ENCODE measurements at regions not wholly inside any gene's neighbourhood (a gene's known extent, or its start where the extent isn't known, plus 50 kb on each side); places are given as distances from the start of the nearest gene placed in this dataset.

DNA sequence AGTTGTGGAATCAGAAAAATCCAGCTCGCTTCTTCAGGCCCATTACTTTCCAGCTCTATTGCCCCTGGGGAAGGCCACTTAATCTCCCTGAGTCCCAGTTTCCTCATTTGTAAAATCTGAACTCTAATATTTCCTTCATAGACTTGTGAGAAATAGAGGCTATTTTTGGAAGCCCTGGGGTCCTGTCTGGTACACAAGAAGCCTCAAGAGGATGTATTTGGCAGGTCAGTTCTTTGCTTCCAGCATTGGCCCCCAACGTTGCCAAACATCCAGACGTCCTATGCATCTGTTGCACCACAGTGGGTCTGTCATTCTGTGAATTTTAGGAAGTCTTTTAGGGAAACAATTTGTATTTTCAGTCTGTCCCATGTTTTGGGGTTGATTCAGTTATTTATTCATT lies 525.9 kb downstream of the EBF1 start:
- Mint-ChIP-seq H3K36me3 (ENCODE audit: unreplicated experiment) (peaks cover 5% of the 10 kb centered on the region), H3K27ac (ENCODE audit: unreplicated experiment) (no peak overlapping the region), H3K27me3 (ENCODE audit: unreplicated experiment) (no peaks in the 10 kb centered on the region), H3K9me3 (ENCODE audit: unreplicated experiment) (peaks cover 2% of the 10 kb centered on the region), H3K4me3 (ENCODE audit: unreplicated experiment) (no peak overlapping the region), H3K4me1 (ENCODE audit: low read depth, unreplicated experiment) (no peaks in the 10 kb centered on the region)
- TF ChIP-seq, protein P1, sequence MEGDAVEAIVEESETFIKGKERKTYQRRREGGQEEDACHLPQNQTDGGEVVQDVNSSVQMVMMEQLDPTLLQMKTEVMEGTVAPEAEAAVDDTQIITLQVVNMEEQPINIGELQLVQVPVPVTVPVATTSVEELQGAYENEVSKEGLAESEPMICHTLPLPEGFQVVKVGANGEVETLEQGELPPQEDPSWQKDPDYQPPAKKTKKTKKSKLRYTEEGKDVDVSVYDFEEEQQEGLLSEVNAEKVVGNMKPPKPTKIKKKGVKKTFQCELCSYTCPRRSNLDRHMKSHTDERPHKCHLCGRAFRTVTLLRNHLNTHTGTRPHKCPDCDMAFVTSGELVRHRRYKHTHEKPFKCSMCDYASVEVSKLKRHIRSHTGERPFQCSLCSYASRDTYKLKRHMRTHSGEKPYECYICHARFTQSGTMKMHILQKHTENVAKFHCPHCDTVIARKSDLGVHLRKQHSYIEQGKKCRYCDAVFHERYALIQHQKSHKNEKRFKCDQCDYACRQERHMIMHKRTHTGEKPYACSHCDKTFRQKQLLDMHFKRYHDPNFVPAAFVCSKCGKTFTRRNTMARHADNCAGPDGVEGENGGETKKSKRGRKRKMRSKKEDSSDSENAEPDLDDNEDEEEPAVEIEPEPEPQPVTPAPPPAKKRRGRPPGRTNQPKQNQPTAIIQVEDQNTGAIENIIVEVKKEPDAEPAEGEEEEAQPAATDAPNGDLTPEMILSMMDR (IDR thresholded peaks at IDR 0.05; ENCODE audit: partially characterized antibody, unreplicated experiment), result no peak
- no peak for DNase-seq

DNA sequence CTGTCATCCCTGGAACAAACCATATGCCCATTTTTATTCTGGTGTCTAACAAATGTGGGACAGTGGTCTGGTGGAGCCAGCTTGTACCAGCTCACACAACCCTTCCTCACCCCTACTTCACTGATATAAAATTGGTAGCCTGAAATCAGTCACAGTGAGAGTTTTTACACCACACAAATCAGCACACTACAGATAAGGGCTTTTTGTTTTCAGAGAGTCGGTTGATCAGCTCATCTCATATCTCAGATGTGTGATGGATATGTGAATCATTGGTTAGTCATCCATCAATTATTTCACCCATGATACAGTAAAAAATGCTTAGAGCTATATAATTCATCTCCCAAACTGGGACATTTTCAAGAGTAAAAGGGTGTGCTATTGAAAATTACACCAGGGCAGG lies 529.2 kb downstream of the EBF1 start:
- no peak for DNase-seq
- Mint-ChIP-seq H3K9me3 (ENCODE audit: unreplicated experiment) (no peaks in the 10 kb centered on the region), H3K27ac (ENCODE audit: unreplicated experiment) (no peak overlapping the region), H3K36me3 (ENCODE audit: unreplicated experiment) (no peaks in the 10 kb centered on the region), H3K27me3 (ENCODE audit: unreplicated experiment) (no peaks in the 10 kb centered on the region), H3K4me3 (ENCODE audit: unreplicated experiment) (no peak overlapping the region), H3K4me1 (ENCODE audit: low read depth, unreplicated experiment) (no peaks in the 10 kb centered on the region)
- TF ChIP-seq, protein P1 (IDR thresholded peaks at IDR 0.05; ENCODE audit: partially characterized antibody, unreplicated experiment), result no peak

DNA sequence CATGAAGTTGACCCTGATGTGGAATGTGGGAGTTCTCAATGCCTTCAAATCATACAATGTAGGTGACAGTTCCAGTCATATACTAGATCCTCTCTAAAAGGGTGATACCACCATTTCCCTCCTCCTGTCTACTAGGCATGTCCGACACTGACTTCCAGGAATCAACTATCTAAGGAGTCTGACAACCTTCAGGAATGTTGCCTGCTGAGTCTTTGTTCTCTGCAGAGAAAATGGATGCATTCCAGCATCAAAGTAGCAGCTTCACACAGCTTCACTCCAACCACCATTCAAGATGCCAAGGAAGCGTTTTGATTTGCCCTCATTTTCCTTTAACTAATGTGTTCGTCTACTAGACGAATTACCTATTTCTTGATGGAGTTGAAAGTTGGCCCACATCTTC lies 530.2 kb downstream of the EBF1 start:
- Mint-ChIP-seq H3K9me3 (ENCODE audit: unreplicated experiment) (no peaks in the 10 kb centered on the region), H3K27ac (ENCODE audit: unreplicated experiment) (no peak overlapping the region), H3K36me3 (ENCODE audit: unreplicated experiment) (no peaks in the 10 kb centered on the region), H3K27me3 (ENCODE audit: unreplicated experiment) (no peaks in the 10 kb centered on the region), H3K4me3 (ENCODE audit: unreplicated experiment) (no peak overlapping the region), H3K4me1 (ENCODE audit: low read depth, unreplicated experiment) (no peaks in the 10 kb centered on the region)
- DNase-seq, result no peak
- TF ChIP-seq, protein P1 (IDR thresholded peaks at IDR 0.05; ENCODE audit: partially characterized antibody, unreplicated experiment), result no peak

DNA sequence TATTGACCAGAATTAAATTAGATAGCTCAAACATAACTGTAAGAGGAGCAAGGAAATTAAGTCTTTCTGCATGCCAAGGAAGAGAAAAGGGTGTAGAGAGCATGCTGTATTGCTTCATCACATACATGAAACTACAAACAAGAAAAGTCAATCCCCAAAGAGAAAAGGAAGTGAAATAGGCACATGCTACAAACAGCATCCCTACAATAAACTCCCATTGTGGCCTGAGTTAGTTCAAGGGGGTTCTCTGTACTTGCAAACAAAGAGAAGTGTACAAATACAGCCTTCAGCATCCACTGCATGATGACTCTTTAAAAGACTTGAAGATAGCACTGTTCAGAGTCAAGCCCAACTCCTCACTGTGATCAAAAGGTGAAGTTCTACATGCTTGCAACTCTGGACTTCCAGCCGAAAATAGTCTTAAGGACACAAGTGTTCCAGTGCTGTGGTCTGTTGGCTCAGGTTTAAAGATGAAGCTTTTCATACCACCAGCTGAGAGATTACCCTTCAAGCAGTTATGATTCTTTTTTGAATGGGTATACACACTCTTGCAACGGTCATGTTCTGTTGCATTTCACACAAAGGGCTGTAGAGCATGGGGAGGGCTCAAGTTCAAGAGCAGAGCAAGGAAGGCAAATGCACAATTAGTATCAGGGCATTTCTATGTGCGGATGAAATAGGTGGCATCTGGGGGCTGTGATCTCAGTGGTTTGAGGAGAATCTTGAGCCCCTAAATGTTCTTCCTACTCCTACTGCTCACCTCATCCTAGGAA lies 534.5 kb downstream of the EBF1 start:
- DNase-seq, result no peak
- Mint-ChIP-seq H3K36me3 (ENCODE audit: unreplicated experiment) (no peaks in the 10 kb centered on the region), H3K27ac (ENCODE audit: unreplicated experiment) (no peak overlapping the region), H3K4me1 (ENCODE audit: low read depth, unreplicated experiment) (peaks cover 8% of the 10 kb centered on the region), H3K9me3 (ENCODE audit: unreplicated experiment) (no peaks in the 10 kb centered on the region), H3K4me3 (ENCODE audit: unreplicated experiment) (no peak overlapping the region), H3K27me3 (ENCODE audit: unreplicated experiment) (peaks cover 3% of the 10 kb centered on the region)
- TF ChIP-seq, protein P1 (IDR thresholded peaks at IDR 0.05; ENCODE audit: partially characterized antibody, unreplicated experiment), result no peak

DNA sequence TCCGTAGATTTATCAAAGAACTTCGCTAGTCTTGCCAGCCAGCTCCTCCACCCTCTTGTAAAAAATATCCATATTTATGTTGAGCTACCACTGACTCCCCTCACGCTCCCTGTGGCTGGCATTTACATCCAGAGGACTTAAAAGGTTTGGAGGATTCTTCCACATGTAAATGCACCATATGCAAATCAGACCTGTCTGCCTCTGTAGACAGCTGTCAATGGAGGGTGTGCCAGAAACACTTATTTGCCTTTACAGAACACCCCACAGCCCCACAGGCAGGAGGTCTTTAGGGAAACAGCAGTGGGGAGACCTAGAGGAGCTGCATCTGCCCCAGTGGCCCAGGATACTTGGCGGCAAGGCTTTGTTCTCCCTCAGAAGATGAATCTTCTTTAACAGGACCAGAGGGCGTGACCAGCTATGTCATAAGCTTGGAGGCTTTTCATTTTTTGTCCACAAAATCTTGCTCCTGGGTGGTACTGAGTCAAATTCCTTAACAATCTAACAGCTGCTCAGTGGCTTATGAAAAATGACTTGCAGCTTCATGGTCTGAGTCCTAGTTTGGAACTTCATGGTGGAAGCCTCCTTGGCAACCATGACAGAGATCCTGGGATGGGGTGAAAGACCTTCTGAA lies 535.8 kb downstream of the EBF1 start:
- H3K4me3 Mint-ChIP-seq (ENCODE audit: unreplicated experiment), result no peak overlapping the region
- no peaks in the 10 kb centered on the region for H3K9me3 Mint-ChIP-seq (ENCODE audit: unreplicated experiment)
- TF ChIP-seq, protein P1 (IDR thresholded peaks at IDR 0.05; ENCODE audit: partially characterized antibody, unreplicated experiment), result no peak
- H3K27ac Mint-ChIP-seq (ENCODE audit: unreplicated experiment), result no peak overlapping the region
- peaks cover 6% of the 10 kb centered on the region for H3K27me3 Mint-ChIP-seq (ENCODE audit: unreplicated experiment)
- no peaks in the 10 kb centered on the region for H3K36me3 Mint-ChIP-seq (ENCODE audit: unreplicated experiment)
- peaks cover 12% of the 10 kb centered on the region for H3K4me1 Mint-ChIP-seq (ENCODE audit: low read depth, unreplicated experiment)
- no peak for DNase-seq

All from glutamatergic neuron (in vitro differentiated cells).